Kidney glomerular epithelial cell (primary cell): ENCODE measurements at regions not wholly inside any gene's neighbourhood (a gene's known extent, or its start where the extent isn't known, plus 50 kb on each side); places are given as distances from the start of the nearest gene placed in this dataset.
A peak's percentile ranks its signal among the peaks of the same experiment; 100 is the strongest.

ENCODE experiments used
- DNase-seq: peaks from one replicate; lab custom pipeline; 2025; lab: John Stamatoyannopoulos, UW

- peak; percentile 60 for DNase-seq
Measured at GRCh38 chr10:117718986-117719920, 176.7 kb downstream of the EMX2 start.

DNA sequence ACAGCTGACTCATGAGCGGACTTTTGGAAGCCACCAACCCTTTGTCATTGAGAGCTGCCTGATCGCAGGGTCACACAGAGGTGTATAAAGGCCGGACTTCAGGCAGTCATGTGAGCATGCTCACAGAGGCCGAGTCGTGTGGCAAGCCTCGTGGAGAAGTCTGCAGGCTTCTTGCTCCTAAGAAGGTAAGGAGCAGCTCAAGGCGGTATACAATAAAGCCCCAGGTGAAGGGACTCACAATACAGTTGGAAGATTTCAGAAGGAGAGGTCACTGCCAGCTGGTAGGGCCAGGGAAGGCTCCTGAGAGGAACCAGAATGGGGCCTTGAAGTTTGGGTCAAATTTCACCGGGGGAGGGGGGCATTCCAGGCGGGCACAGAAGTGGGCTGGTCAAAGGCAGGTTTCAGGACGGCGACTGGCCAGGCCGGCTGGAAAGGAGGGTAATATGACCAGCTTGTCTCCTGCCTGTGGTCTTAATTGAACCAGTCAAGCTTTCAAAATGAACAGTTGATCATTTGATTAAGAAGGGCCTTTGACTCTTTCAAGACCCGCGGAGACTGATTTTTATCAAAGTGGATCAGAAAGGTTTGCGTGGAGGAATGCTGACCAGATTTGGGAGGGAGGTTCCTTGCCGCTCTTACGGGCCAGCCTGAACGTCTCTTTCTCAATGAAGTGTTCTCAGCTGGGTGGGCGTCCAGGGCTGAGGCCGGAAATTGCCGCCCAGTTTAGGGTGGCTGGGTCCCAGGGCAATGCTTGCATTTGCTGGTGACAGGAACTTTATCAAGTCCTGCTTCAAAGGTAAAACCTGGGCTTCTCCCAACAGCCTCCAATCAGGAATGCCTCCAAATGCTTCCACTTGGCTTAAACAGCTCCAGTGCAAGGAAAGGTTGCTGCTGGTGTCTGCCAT is 178.6 kb downstream of the EMX2 start:
- no peak for DNase-seq

DNA sequence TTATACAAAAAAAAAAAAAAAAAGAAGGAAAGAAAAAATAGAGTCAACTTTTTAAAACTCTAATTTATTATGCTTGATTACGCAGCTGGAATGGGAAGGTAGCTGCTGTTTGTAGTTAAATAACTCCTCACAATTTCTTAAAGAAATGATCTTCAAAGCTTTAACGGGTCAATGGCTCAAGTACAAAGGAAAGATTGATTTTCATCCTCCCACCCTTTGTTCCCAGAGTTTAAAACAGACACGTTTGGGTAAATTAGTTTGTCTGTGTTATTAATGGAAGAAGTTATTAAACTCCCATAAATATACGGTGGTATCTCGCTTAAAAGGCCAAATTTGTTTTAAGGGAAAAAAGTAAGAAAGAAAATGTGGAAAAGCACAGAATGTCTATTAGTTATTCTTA is 179.3 kb downstream of the EMX2 start:
- DNase-seq = no peak

DNA sequence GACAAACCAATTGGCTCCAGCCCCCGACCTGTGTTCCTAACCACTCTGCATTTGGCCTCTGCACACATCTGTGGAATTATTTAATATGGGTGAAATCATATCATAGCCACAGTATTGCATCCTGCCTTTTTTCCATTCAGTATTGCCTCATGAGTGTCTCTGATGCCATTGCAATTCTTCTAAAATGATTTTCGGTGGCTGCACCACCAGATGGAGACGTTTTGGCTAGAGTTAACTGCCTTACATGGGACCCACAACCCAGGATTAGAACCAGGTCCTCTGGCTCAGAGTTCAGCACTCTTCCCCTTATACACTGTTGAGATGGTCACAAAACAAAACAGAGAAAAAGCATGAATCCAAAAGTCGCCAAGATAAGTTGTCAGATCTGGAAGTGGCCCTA is 180.8 kb downstream of the EMX2 start:
- DNase-seq = no peak

- no peak for DNase-seq
Measured at GRCh38 chr10:117725993-117726392, 183.4 kb downstream of the EMX2 start.

DNA sequence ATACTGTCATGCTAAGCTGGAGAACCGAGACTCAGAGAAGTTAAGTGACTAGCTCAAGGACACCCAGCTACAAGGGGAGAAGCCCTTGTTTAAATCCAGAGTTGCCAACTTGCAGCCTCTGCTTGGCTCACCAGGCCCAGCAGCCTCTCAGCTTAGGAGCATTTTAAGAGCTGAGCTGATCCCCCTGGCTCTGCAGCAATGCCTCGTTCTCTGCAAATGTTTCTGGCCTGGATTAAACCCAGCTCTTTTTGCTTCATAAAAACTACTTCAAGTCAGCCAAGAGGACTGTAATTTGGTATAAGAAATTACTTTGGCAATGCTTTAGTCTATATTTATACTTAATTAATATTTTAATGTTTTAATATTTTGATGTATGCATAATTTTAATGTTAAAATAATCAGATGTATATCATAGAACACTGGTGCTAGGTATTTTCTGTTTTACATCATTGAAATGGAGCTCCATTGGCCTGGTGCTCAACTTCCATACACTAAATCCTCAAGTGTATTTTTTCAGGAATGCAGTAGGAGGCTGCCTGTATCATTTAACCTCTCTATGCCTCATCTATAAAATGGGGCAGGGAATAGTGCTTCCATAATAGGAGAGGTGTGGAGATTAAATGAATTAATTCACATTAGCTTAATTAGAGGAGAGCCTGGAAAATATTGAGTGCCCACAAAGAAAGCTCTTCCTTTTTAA is 184.2 kb downstream of the EMX2 start:
- no peak for DNase-seq

- DNase-seq = no peak
Measured at GRCh38 chr10:117727421-117727820, 184.9 kb downstream of the EMX2 start.

GRCh38 chr10:117728087-117728486 is 185.5 kb downstream of the EMX2 start:
- no peak for DNase-seq

- DNase-seq = no peak
Measured at GRCh38 chr10:117729156-117729555, 186.6 kb downstream of the EMX2 start.

GRCh38 chr10:117731121-117731791 is 188.7 kb downstream of the EMX2 start:
- DNase-seq = no peak

- DNase-seq = no peak
Measured at GRCh38 chr10:117734731-117735405, 192.3 kb downstream of the EMX2 start.

DNA sequence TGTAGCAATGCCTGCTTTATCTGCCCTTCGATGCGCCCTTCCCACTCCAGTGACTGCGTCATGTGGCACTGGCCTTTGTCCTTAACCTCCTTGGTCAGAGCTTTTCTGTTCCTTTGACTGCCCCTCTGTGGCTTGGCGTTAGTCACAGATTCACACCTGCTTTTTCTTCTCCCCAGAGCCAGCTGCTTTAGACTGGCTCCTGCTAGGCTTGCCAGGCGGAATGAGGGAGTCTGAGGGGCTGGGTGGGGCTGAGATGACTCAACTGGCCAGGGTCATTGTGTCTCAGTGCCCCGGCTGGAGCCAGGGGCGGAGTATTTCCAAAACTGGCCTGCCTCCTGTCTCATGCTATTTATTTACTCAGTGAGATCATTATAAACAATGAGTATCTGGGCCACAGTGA is 194.1 kb downstream of the EMX2 start:
- no peak for DNase-seq

DNA sequence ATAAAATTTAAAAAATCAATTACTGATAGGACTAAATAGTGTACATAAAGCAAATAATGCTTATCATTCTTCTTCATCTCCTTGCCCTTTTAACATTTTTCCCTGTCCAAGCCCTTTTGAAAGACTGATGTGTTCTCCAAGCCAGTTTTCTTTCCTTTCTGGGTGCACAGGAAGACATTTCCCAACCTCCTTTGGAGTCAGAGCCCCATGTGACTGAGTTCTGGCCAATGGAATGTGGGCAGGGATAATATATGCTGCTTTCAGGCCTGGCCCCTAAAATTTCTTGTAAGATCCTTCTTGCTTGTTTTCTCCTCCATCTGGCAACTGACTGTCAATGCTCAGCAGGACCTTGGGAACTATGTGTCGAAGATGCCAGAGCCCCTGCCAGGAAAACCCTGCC is 197.5 kb downstream of the EMX2 start:
- DNase-seq = no peak

- DNase-seq = no peak
Measured at GRCh38 chr10:117740691-117741222, 198.2 kb downstream of the EMX2 start.

DNA sequence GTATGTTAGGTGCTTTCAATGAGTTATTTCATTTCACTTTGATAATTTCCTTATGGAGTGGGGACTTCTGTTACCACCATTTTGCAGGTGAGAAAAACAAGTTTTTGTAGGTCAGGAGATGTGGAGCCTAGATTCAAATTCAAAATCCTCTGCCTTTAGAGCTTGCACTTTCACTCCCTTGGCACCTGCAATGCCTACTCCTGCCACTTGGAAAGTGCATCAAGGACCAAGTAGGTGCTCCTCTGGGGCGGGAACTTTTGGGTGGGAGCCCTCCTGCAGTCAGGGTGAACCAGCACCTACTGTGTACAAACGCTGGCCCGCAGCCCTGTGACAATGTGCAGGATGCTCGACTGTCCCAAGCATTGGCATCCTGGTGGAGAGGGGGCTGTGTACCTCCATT is 199.0 kb downstream of the EMX2 start:
- no peak for DNase-seq

DNA sequence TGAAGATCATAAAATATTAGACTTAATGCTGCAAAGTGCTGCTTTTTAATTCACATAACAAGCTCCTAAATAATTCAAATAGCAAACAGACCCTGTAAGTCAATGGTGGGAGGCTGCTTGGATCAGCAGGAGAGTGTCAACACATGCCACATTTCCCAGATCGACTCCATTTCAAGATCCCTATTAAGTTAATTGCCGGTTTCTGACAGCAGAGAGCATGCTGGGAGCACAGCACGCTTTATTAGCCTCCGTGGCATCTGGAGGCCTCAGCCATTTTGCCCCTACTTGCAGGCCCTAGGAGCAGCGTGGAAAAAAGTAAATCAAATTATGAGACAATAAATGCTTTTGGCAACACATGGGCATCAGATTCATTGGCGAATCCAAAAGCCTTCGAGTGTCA is 201.0 kb downstream of the EMX2 start:
- DNase-seq = no peak

- DNase-seq = no peak
Measured at GRCh38 chr10:117745301-117745700, 202.8 kb downstream of the EMX2 start.

DNA sequence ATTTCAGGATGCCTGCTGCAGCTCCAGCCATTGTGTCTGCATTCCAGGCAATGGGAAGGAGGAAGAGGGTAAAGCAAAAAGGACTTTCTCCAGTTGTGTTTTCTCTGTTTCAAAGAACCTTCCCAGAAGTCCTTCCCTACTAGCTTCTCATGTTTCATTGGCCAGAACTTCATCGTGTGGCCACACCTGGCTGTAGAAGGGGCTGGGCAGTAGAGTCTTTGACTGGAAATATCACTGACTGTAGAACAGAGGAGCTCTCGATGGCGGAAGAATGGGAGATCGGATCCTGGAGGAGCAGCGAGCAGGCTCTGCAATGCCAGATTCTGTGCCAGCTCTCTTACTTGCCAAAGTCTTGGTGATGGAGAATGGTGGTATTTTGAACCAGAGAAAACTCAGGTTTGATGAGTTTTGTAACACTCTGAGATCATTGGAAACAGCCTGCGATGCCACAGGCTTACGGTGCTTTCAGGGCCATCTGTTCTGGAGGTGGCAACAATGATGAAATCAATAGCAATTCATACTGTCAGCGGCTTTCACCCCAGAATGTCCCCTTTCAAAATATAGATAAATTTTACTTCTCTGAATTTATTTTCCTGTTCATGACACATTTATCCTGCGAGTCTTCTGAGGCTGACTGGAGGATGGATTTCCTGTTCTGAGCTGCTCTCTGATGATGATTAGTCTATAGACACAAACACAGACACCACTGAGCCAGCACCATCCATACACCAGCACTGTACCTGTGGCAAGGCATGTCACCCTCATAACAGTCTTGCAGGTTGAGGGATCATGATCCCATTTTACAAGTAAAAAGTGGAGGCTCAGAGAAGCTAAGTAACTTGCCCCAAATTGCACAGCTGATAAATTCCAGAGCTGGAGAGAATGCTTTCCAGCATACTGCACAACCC is 204.2 kb downstream of the EMX2 start:
- DNase-seq = no peak

GRCh38 chr10:117747636-117748035 is 205.1 kb downstream of the EMX2 start:
- DNase-seq = no peak

DNA sequence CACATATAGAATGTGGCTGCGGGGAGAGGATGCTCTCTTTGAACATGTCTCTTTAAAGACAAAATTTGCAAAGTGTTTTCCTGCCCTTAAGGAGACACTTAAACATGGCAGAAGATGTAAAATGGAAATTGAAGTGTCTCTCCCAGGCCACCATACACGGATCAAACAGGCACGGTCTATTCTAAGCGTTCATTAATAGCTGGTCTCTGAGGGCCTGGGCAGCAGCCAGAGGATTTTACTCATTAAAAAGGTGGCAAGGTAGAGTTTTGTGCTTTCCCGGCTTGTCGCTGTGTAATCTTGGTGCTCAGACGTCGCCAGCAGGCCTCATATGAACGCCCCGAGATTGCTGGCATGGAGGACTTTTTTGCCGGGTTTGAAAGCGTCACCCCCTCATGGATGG is 205.5 kb downstream of the EMX2 start:
- DNase-seq = no peak
